ENCODE measurements at regions not wholly inside any gene's neighbourhood (a gene's known extent, or its start where the extent isn't known, plus 50 kb on each side); places are given as distances from the start of the nearest gene placed in this dataset.

DNA sequence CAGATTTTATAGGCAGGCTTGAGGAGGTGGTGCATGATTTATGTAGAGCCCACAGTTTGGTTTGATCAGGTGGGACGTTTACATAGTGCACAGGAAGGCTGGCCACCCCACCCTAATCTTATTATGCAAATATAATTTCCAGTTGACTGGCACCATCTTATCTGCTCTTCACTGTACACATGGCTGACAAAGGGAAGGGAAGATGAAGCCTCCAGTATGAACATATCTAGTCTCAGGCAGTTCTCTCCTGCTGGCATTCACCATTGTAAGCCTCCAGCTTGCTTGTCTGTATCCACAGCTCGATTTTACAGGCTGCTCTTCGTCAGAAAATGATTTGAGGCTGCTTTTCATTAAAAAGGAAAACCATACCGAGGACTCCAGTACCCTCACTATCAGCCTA lies 278.3 kb downstream of the TECRL start:
- H3K27me3 ChIP-seq (replicated peaks; ENCODE audit: insufficient read depth, low read depth, low read length, poor library complexity) = no peaks in the 10 kb centered on the region
- intact Hi-C loops (cut with micrococcal nuclease; ENCODE audit: unreplicated experiment) = no loop called here
- DNase-seq (ENCODE audit: low spot score) = no peak
- H3K27ac ChIP-seq (ENCODE audit: low read depth, low read length, poor library complexity, severe bottlenecking) = no peak overlapping the region
- no TSS peak for BruUV-seq (replicated peaks)
- H3K4me3 ChIP-seq (ENCODE audit: low read depth, low read length, poor library complexity, severe bottlenecking) = no peak overlapping the region
- TF ChIP-seq CTCF (conservative IDR thresholded peaks at IDR 0.05; ENCODE audit: low read depth, low read length) = no peak
- no peak for TF ChIP-seq EZH2 (IDR thresholded peaks at IDR 0.05; ENCODE audit: borderline replicate concordance, low read depth, low read length, poor library complexity, severe bottlenecking)
- H3K36me3 ChIP-seq (ENCODE audit: insufficient read depth, low read length, poor library complexity, severe bottlenecking) = no peaks in the 10 kb centered on the region
- no peaks in the 10 kb centered on the region for H3K4me1 ChIP-seq (ENCODE audit: insufficient read depth, low read length, poor library complexity, severe bottlenecking)
- CTCF ChIA-PET = no interaction called here
- no peaks in the 10 kb centered on the region for H3K9me3 ChIP-seq (ENCODE audit: low read depth, low read length, poor library complexity, severe bottlenecking)
- POLR2A ChIA-PET (ENCODE audit: low non-redundant PET) = no interaction called here

GRCh38 chr4:64125354-64125753 lies 283.9 kb downstream of the TECRL start:
- no peaks in the 10 kb centered on the region for H3K36me3 ChIP-seq (ENCODE audit: insufficient read depth, low read length, poor library complexity, severe bottlenecking)
- TF ChIP-seq EZH2 (IDR thresholded peaks at IDR 0.05; ENCODE audit: borderline replicate concordance, low read depth, low read length, poor library complexity, severe bottlenecking) (no peak), CTCF (conservative IDR thresholded peaks at IDR 0.05; ENCODE audit: low read depth, low read length) (no peak)
- H3K4me3 ChIP-seq (ENCODE audit: low read depth, low read length, poor library complexity, severe bottlenecking) = no peak overlapping the region
- no peaks in the 10 kb centered on the region for H3K4me1 ChIP-seq (ENCODE audit: insufficient read depth, low read length, poor library complexity, severe bottlenecking)
- DNase-seq (ENCODE audit: low spot score) = no peak
- no peaks in the 10 kb centered on the region for H3K27me3 ChIP-seq (replicated peaks; ENCODE audit: insufficient read depth, low read depth, low read length, poor library complexity)
- no TSS peak for BruUV-seq (replicated peaks)
- H3K27ac ChIP-seq (ENCODE audit: low read depth, low read length, poor library complexity, severe bottlenecking) = no peak overlapping the region
- CTCF ChIA-PET = no interaction called here
- POLR2A ChIA-PET (ENCODE audit: low non-redundant PET) = no interaction called here
- intact Hi-C loops (cut with micrococcal nuclease; ENCODE audit: unreplicated experiment) = no loop called here
- H3K9me3 ChIP-seq (ENCODE audit: low read depth, low read length, poor library complexity, severe bottlenecking) = no peaks in the 10 kb centered on the region

GRCh38 chr4:64121803-64122202 lies 287.4 kb downstream of the TECRL start:
- ChIA-PET POLR2A (ENCODE audit: low non-redundant PET) (no interaction called here), CTCF (no interaction called here)
- H3K27ac ChIP-seq (ENCODE audit: low read depth, low read length, poor library complexity, severe bottlenecking) = no peak overlapping the region
- no peaks in the 10 kb centered on the region for H3K27me3 ChIP-seq (replicated peaks; ENCODE audit: insufficient read depth, low read depth, low read length, poor library complexity)
- no peak for TF ChIP-seq CTCF (conservative IDR thresholded peaks at IDR 0.05; ENCODE audit: low read depth, low read length)
- TF ChIP-seq EZH2 (IDR thresholded peaks at IDR 0.05; ENCODE audit: borderline replicate concordance, low read depth, low read length, poor library complexity, severe bottlenecking) = no peak
- no peak for DNase-seq (ENCODE audit: low spot score)
- intact Hi-C loops (cut with micrococcal nuclease; ENCODE audit: unreplicated experiment) = no loop called here
- no peaks in the 10 kb centered on the region for H3K9me3 ChIP-seq (ENCODE audit: low read depth, low read length, poor library complexity, severe bottlenecking)
- no peaks in the 10 kb centered on the region for H3K36me3 ChIP-seq (ENCODE audit: insufficient read depth, low read length, poor library complexity, severe bottlenecking)
- no peaks in the 10 kb centered on the region for H3K4me1 ChIP-seq (ENCODE audit: insufficient read depth, low read length, poor library complexity, severe bottlenecking)
- no peak overlapping the region for H3K4me3 ChIP-seq (ENCODE audit: low read depth, low read length, poor library complexity, severe bottlenecking)
- BruUV-seq (replicated peaks) = no TSS peak

All from A673 (cell line).